ENCODE measurements at regions not wholly inside any gene's neighbourhood (a gene's known extent, or its start where the extent isn't known, plus 50 kb on each side); places are given as distances from the start of the nearest gene placed in this dataset.
"Not testable (repeated sequence)": the region's sequence is repeated elsewhere in the genome, so short reads cannot be mapped to it uniquely, and the experiment has no call there.

DNA sequence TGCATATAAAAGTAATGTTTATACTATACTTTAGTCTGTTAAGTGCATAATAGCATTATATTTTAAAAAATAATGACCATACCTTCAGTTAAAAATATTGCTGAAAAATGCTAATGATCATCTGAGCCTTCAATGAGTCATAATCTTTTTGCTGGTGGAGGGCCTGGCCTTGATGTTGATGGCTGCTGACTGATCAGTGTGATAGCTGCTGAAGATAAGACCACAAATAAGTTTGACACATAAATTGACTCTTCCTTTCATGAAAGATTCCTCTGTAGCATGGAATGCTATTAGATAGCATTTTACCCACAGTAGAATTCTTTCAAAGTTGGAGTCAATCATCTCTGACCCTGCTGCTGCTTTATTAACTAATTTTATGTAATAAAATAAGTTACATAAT is 128.4 kb upstream of the CCDC85A start:
- H3K4me3 ChIP-seq (ENCODE audit: low read depth, low read length) = no peak overlapping the region
- DNase-seq (ENCODE audit: low read depth) = no peak
- no peak for TF ChIP-seq CTCF (IDR thresholded peaks at IDR 0.05; ENCODE audit: insufficient read depth, low read depth, low read length, missing control alignments)

DNA sequence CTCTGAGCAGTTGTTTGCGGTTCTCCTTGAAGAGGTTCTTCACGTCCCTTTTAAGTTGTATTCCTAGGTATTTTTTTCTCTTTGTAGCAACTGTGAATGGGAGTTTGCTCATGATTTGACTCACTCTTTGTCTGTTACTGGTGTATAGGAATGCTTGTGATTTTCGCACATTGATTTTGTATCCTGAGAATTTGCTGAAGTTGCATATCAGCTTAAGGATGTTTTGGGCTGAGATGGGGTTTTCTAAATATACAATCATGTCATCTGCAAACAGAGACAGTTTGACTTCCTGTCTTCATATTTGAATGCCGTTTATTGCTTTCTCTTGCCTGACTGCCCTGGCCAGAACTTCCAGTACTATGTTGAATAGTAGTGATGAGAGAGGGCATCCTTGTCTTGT is 122.5 kb upstream of the CCDC85A start:
- not testable (repeated sequence) for DNase-seq (ENCODE audit: low read depth); H3K4me3 ChIP-seq (ENCODE audit: low read depth, low read length)

GRCh38 chr2:56068746-56069145 is 115.0 kb upstream of the CCDC85A start:
- TF ChIP-seq CTCF (IDR thresholded peaks at IDR 0.05; ENCODE audit: insufficient read depth, low read depth, low read length, missing control alignments) = no peak
- H3K4me3 ChIP-seq (ENCODE audit: low read depth, low read length) = no peak overlapping the region

GRCh38 chr2:56077359-56077915 is 106.4 kb upstream of the CCDC85A start:
- DNase-seq (ENCODE audit: low read depth) = peak; percentile 23
- H3K4me3 ChIP-seq (ENCODE audit: low read depth, low read length) = no peak overlapping the region
- TF ChIP-seq CTCF (IDR thresholded peaks at IDR 0.05; ENCODE audit: insufficient read depth, low read depth, low read length, missing control alignments) = peak; percentile 39

More at GRCh38 chr2:56068746-56069145, 115.0 kb upstream of the CCDC85A start:
- DNase-seq (ENCODE audit: low read depth) = no peak

DNA sequence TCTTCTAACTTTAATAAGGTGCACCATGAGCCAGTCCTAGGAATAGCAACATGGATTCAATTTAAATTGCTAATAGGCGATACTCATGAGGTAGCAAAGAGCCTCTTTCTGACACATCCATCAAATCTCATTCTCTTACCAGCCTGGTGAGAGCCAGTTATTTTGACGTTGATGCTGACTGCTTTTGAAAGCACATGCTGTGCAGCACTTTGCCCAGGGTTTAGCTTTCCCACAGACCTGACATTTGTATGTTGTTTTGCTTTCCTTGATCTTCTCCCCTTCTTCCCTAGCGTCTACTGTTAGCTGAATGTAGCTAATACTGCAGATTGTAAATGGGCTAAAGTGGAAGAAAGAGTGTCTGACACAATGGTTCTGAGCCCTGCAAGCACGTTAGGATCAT is 101.1 kb upstream of the CCDC85A start:
- H3K4me3 ChIP-seq (ENCODE audit: low read depth, low read length) = no peak overlapping the region
- TF ChIP-seq CTCF (IDR thresholded peaks at IDR 0.05; ENCODE audit: insufficient read depth, low read depth, low read length, missing control alignments) = no peak
- no peak for DNase-seq (ENCODE audit: low read depth)

- TF ChIP-seq CTCF (IDR thresholded peaks at IDR 0.05; ENCODE audit: insufficient read depth, low read depth, low read length, missing control alignments) = no peak
- DNase-seq (ENCODE audit: low read depth) = no peak
- no peak overlapping the region for H3K4me3 ChIP-seq (ENCODE audit: low read depth, low read length)
Observed at GRCh38 chr2:56084111-56084901, 99.5 kb upstream of the CCDC85A start.

DNA sequence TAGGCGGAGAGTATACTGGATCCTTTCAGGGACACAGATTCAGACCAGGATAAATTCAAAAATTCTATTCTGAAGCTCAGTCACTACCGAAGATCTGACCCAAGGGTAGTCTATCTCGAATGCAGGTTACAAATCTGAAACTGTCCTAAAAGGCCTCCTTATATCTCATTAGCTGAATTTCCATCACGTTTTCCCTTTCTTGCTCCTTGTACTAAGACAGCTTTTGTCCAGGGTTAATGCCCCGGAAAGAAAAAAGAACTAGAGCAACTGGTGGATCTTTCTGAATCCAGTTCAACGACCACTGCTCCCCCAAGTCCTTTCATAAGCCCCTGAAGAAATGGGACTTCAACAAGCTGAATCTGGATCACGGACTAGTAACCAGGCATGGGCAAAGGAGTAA is 97.5 kb upstream of the CCDC85A start:
- DNase-seq (ENCODE audit: low read depth) = no peak
- no peak for TF ChIP-seq CTCF (IDR thresholded peaks at IDR 0.05; ENCODE audit: insufficient read depth, low read depth, low read length, missing control alignments)
- H3K4me3 ChIP-seq (ENCODE audit: low read depth, low read length) = no peak overlapping the region

Data from GM12865 (cell line).